ENCODE measurements at regions not wholly inside any gene's neighbourhood (a gene's known extent, or its start where the extent isn't known, plus 50 kb on each side); places are given as distances from the start of the nearest gene placed in this dataset.
"Not testable (repeated sequence)": the region's sequence is repeated elsewhere in the genome, so short reads cannot be mapped to it uniquely, and the experiment has no call there.

GRCh38 chr15:100768501-100768931 is 111.1 kb upstream of the ALDH1A3 start:
- H3K4me1 Mint-ChIP-seq: no peaks in the 10 kb centered on the region
- H3K27me3 Mint-ChIP-seq: peaks cover 50% of the 10 kb centered on the region
- no peak overlapping the region for H3K4me3 Mint-ChIP-seq
- H3K36me3 Mint-ChIP-seq (ENCODE audit: insufficient read depth): no peaks in the 10 kb centered on the region
- no peaks in the 10 kb centered on the region for H3K9me3 Mint-ChIP-seq
- ATAC-seq (replicated peaks; ENCODE audit: extremely low read depth, poor library complexity, severe bottlenecking) (no peak), DNase-seq (ENCODE audit: low spot score in 2 of 2) (peak in 1 of 2 donors; percentile 9)
- no peak overlapping the region for H3K27ac Mint-ChIP-seq (ENCODE audit: low read depth)

- no peak overlapping the region for H3K4me3 Mint-ChIP-seq
- H3K4me1 Mint-ChIP-seq: no peaks in the 10 kb centered on the region
- no peaks in the 10 kb centered on the region for H3K9me3 Mint-ChIP-seq
- DNase-seq (ENCODE audit: low spot score in 2 of 2) (peak in 1 of 2 donors; percentile 8), ATAC-seq (replicated peaks; ENCODE audit: extremely low read depth, poor library complexity, severe bottlenecking) (no peak)
- H3K36me3 Mint-ChIP-seq (ENCODE audit: insufficient read depth): no peaks in the 10 kb centered on the region
- H3K27ac Mint-ChIP-seq (ENCODE audit: low read depth): no peak overlapping the region
- H3K27me3 Mint-ChIP-seq: peaks cover 45% of the 10 kb centered on the region
Measured at GRCh38 chr15:100769043-100769974, 110.3 kb upstream of the ALDH1A3 start.

- H3K36me3 Mint-ChIP-seq (ENCODE audit: insufficient read depth): no peaks in the 10 kb centered on the region
- ATAC-seq (replicated peaks; ENCODE audit: extremely low read depth, poor library complexity, severe bottlenecking): no peak
- no peaks in the 10 kb centered on the region for H3K4me1 Mint-ChIP-seq
- H3K9me3 Mint-ChIP-seq: no peaks in the 10 kb centered on the region
- no peak overlapping the region for H3K27ac Mint-ChIP-seq (ENCODE audit: low read depth)
- no peak overlapping the region for H3K4me3 Mint-ChIP-seq
- DNase-seq (ENCODE audit: low spot score in 2 of 2): no peak
- peaks cover 45% of the 10 kb centered on the region for H3K27me3 Mint-ChIP-seq
Measured at GRCh38 chr15:100769975-100770340, 109.7 kb upstream of the ALDH1A3 start.

GRCh38 chr15:100770661-100771584 is 108.7 kb upstream of the ALDH1A3 start:
- H3K4me3 Mint-ChIP-seq: no peak overlapping the region

GRCh38 chr15:100771746-100772145 is 107.9 kb upstream of the ALDH1A3 start:
- Mint-ChIP-seq H3K27ac (ENCODE audit: low read depth) (no peak overlapping the region), H3K36me3 (ENCODE audit: insufficient read depth) (no peaks in the 10 kb centered on the region), H3K9me3 (no peaks in the 10 kb centered on the region), H3K4me3 (no peak overlapping the region), H3K4me1 (no peaks in the 10 kb centered on the region), H3K27me3 (peaks cover 36% of the 10 kb centered on the region)
- ATAC-seq (replicated peaks; ENCODE audit: extremely low read depth, poor library complexity, severe bottlenecking) (no peak), DNase-seq (ENCODE audit: low spot score in 2 of 2) (no peak)

More at GRCh38 chr15:100770661-100771584, 108.7 kb upstream of the ALDH1A3 start:
- DNase-seq (ENCODE audit: low spot score in 2 of 2): no peak
- no peaks in the 10 kb centered on the region for H3K4me1 Mint-ChIP-seq
- H3K27ac Mint-ChIP-seq (ENCODE audit: low read depth): no peak overlapping the region
- H3K27me3 Mint-ChIP-seq: peaks cover 44% of the 10 kb centered on the region
- no peaks in the 10 kb centered on the region for H3K9me3 Mint-ChIP-seq
- no peaks in the 10 kb centered on the region for H3K36me3 Mint-ChIP-seq (ENCODE audit: insufficient read depth)
- no peak for ATAC-seq (replicated peaks; ENCODE audit: extremely low read depth, poor library complexity, severe bottlenecking)

GRCh38 chr15:100772478-100772877 is 107.2 kb upstream of the ALDH1A3 start:
- H3K4me1 Mint-ChIP-seq: no peaks in the 10 kb centered on the region
- DNase-seq (ENCODE audit: low spot score in 2 of 2) (no peak), ATAC-seq (replicated peaks; ENCODE audit: extremely low read depth, poor library complexity, severe bottlenecking) (no peak)
- H3K36me3 Mint-ChIP-seq (ENCODE audit: insufficient read depth): no peaks in the 10 kb centered on the region
- peaks cover 33% of the 10 kb centered on the region for H3K27me3 Mint-ChIP-seq
- H3K4me3 Mint-ChIP-seq: no peak overlapping the region
- H3K27ac Mint-ChIP-seq (ENCODE audit: low read depth): no peak overlapping the region
- H3K9me3 Mint-ChIP-seq: no peaks in the 10 kb centered on the region

GRCh38 chr15:100772892-100773520 is 106.6 kb upstream of the ALDH1A3 start:
- H3K27ac Mint-ChIP-seq (ENCODE audit: low read depth): no peak overlapping the region
- no peaks in the 10 kb centered on the region for H3K4me1 Mint-ChIP-seq
- H3K9me3 Mint-ChIP-seq: no peaks in the 10 kb centered on the region
- peaks cover 29% of the 10 kb centered on the region for H3K27me3 Mint-ChIP-seq
- H3K36me3 Mint-ChIP-seq (ENCODE audit: insufficient read depth): no peaks in the 10 kb centered on the region
- no peak overlapping the region for H3K4me3 Mint-ChIP-seq
- DNase-seq (ENCODE audit: low spot score in 2 of 2): no peak
- ATAC-seq (replicated peaks; ENCODE audit: extremely low read depth, poor library complexity, severe bottlenecking): no peak

GRCh38 chr15:100774044-100774443 is 105.6 kb upstream of the ALDH1A3 start:
- not testable (repeated sequence) for H3K4me1 Mint-ChIP-seq; H3K27ac Mint-ChIP-seq (ENCODE audit: low read depth); H3K4me3 Mint-ChIP-seq; H3K36me3 Mint-ChIP-seq (ENCODE audit: insufficient read depth); H3K9me3 Mint-ChIP-seq; DNase-seq (ENCODE audit: low spot score in 2 of 2); ATAC-seq (replicated peaks; ENCODE audit: extremely low read depth, poor library complexity, severe bottlenecking)
- peaks cover 29% of the 10 kb centered on the region for H3K27me3 Mint-ChIP-seq

- no peak overlapping the region for H3K4me3 Mint-ChIP-seq
- H3K27me3 Mint-ChIP-seq: peaks cover 30% of the 10 kb centered on the region
- H3K36me3 Mint-ChIP-seq (ENCODE audit: insufficient read depth): no peaks in the 10 kb centered on the region
- DNase-seq (ENCODE audit: low spot score in 2 of 2): no peak
- no peak for ATAC-seq (replicated peaks; ENCODE audit: extremely low read depth, poor library complexity, severe bottlenecking)
- H3K9me3 Mint-ChIP-seq: no peaks in the 10 kb centered on the region
- no peaks in the 10 kb centered on the region for H3K4me1 Mint-ChIP-seq
- no peak overlapping the region for H3K27ac Mint-ChIP-seq (ENCODE audit: low read depth)
Measured at GRCh38 chr15:100775581-100776185, 103.9 kb upstream of the ALDH1A3 start.

GRCh38 chr15:100777821-100778220 is 101.8 kb upstream of the ALDH1A3 start:
- H3K9me3 Mint-ChIP-seq: no peaks in the 10 kb centered on the region
- no peaks in the 10 kb centered on the region for H3K4me1 Mint-ChIP-seq
- H3K36me3 Mint-ChIP-seq (ENCODE audit: insufficient read depth): no peaks in the 10 kb centered on the region
- peaks cover 25% of the 10 kb centered on the region for H3K27me3 Mint-ChIP-seq
- no peak for DNase-seq (ENCODE audit: low spot score in 2 of 2)
- H3K27ac Mint-ChIP-seq (ENCODE audit: low read depth): no peak overlapping the region
- H3K4me3 Mint-ChIP-seq: no peak overlapping the region
- no peak for ATAC-seq (replicated peaks; ENCODE audit: extremely low read depth, poor library complexity, severe bottlenecking)

- no peak for DNase-seq (ENCODE audit: low spot score in 2 of 2)
- H3K27me3 Mint-ChIP-seq: peaks cover 19% of the 10 kb centered on the region
Measured at GRCh38 chr15:100778831-100779288, 100.8 kb upstream of the ALDH1A3 start.

More at GRCh38 chr15:100778831-100779288, 100.8 kb upstream of the ALDH1A3 start:
- Mint-ChIP-seq H3K4me3 (no peak overlapping the region), H3K9me3 (no peaks in the 10 kb centered on the region), H3K27ac (ENCODE audit: low read depth) (no peak overlapping the region), H3K4me1 (no peaks in the 10 kb centered on the region), H3K36me3 (ENCODE audit: insufficient read depth) (no peaks in the 10 kb centered on the region)
- ATAC-seq (replicated peaks; ENCODE audit: extremely low read depth, poor library complexity, severe bottlenecking): no peak

Measured in central memory CD8-positive, alpha-beta T cell (primary cell).